K562 (cell line): ENCODE measurements at regions not wholly inside any gene's neighbourhood (a gene's known extent, or its start where the extent isn't known, plus 50 kb on each side); places are given as distances from the start of the nearest gene placed in this dataset.
"Not testable (repeated sequence)": the region's sequence is repeated elsewhere in the genome, so short reads cannot be mapped to it uniquely, and the experiment has no call there.

Source experiments
- ATAC-seq: fragments of 200-7000 bp; cut with Tn5 transposase; 3 replicates; pipeline ENCODE4 v1.9.1; 2020; ENCODE audit warnings: moderate library complexity
- BruUV-seq: library from RNA; stranded (reverse); fragments of 400-500 nt; replicated peaks from 2 replicates; lab custom pipeline; 2021; lab: Mats Ljungman, UMichigan
- CTCF ChIA-PET: fragments of 300-600 bp; formaldehyde crosslinking; extraction: SDS; loops from one replicate; lab custom pipeline; 2021; ENCODE audit warnings: low intra/inter-chr PET ratio; lab: Yijun Ruan, JAX
- POLR2A ChIA-PET: fragments of 300-600, 350-650 bp; sonication (Branson Sonifier 250); formaldehyde crosslinking; extraction: SDS; loops from one replicate; lab custom pipeline; 2021; ENCODE audit warnings: antibody characterized with exemption, inconsistent platforms; lab: Yijun Ruan, JAX
- DNase-seq, 4 experiments: peaks; one replicate each; pipeline versions ENCODE4 v3.0.0 to v3.0.0-alpha.2; 2011 to 2018; ENCODE audit warnings: low spot score in 3 of 4, mixed read lengths in 3 of 4; ENCODE audit errors: extremely low read depth in 1 of 4
- FAIRE-seq: peaks from 2 replicates; lab custom pipeline; 2011; peaks lifted over from hg19 to GRCh38; lab: Jason Lieb, UNC
- H2AFZ ChIP-seq: 2 replicates; pipeline ENCODE4 v1.6.0; 2011; ENCODE audit warnings: low read depth, low read length, control low read depth, inconsistent platforms
- H3K27ac ChIP-seq: fragments of 200-600 bp; 3 replicates; pipeline ENCODE4 v1.8.0; 2011; ENCODE audit warnings: low read depth, mild to moderate bottlenecking, control low read depth, inconsistent platforms, low read length, moderate library complexity, mixed read lengths; ENCODE audit errors: extremely low read depth
- H3K27me3 ChIP-seq, 2 experiments: fragments of 300-600 bp in 1 of 2; 2 replicates in 1 of 2; 3 replicates in 1 of 2; pipeline versions ENCODE4 v1.6.0 to v1.8.0; 2011; ENCODE audit warnings: inconsistent platforms in 2 of 2, low read length in 2 of 2, mild to moderate bottlenecking in 1 of 2, mixed read lengths in 1 of 2, moderate library complexity in 1 of 2; ENCODE audit not compliant: control insufficient read depth in 2 of 2, insufficient read depth in 2 of 2
- H3K36me3 ChIP-seq: fragments of 300-600 bp; 3 replicates; pipeline ENCODE4 v1.8.0; 2011; ENCODE audit warnings: mild to moderate bottlenecking, low read length, inconsistent platforms; ENCODE audit not compliant: control insufficient read depth, insufficient read depth
- H3K4me1 ChIP-seq, 2 experiments: fragments of 200-600 bp in 1 of 2; replicated peaks in 1 of 2; 2 replicates in 1 of 2; 3 replicates in 1 of 2; pipeline versions ENCODE4 v1.5.1 to v1.8.0; 2011; ENCODE audit warnings: inconsistent platforms in 2 of 2, low read length in 2 of 2, mild to moderate bottlenecking in 1 of 2, mixed read lengths in 1 of 2, moderate library complexity in 1 of 2; ENCODE audit not compliant: control insufficient read depth in 2 of 2, insufficient read depth in 2 of 2
- H3K4me2 ChIP-seq: 2 replicates; pipeline ENCODE4 v1.6.1; 2011; ENCODE audit warnings: low read length, control low read depth, inconsistent platforms, mixed read lengths; ENCODE audit not compliant: insufficient read depth
- H3K4me3 ChIP-seq: fragments of 200-600 bp; sonication (generic), shearing (Covaris generic); 2 replicates; pipeline ENCODE4 v1.5.1; 2016; ENCODE audit warnings: control low read depth, inconsistent platforms
- H3K79me2 ChIP-seq: fragments of 200-600 bp; 3 replicates; pipeline ENCODE4 v1.8.0; 2011; ENCODE audit warnings: low read length, inconsistent platforms; ENCODE audit not compliant: control insufficient read depth, insufficient read depth
- H3K9ac ChIP-seq, 2 experiments: 2 replicates each; pipeline versions ENCODE4 v1.6.0 to v1.6.1; 2011; ENCODE audit warnings: low read depth in 2 of 2, low read length in 2 of 2, control low read depth in 1 of 2, inconsistent platforms in 1 of 2, mild to moderate bottlenecking in 1 of 2, mixed read lengths in 1 of 2; ENCODE audit not compliant: insufficient read depth in 1 of 2
- H3K9me1 ChIP-seq: one replicate; pipeline ENCODE4 v1.6.0; 2011; ENCODE audit warnings: inconsistent platforms, mild to moderate bottlenecking, low read length, moderate library complexity; ENCODE audit not compliant: control insufficient read depth, insufficient read depth
- H3K9me3 ChIP-seq: replicated peaks from 2 replicates; pipeline ENCODE4 v1.5.1; 2011; ENCODE audit warnings: low read depth, low read length, inconsistent platforms; ENCODE audit not compliant: control insufficient read depth, insufficient read depth
- H4K20me1 ChIP-seq: replicated peaks from 2 replicates; pipeline ENCODE4 v1.6.1; 2011; ENCODE audit warnings: low read length, inconsistent platforms, mixed read lengths; ENCODE audit not compliant: control insufficient read depth, insufficient read depth
- WGBS: fragments of 100-300 bp; shearing (Covaris generic); methylation state at CpG from one replicate; pipeline ENCODE4 v1.1.6; 2016; ENCODE audit warnings: low coverage, mixed read lengths; ENCODE audit not compliant: insufficient coverage; ENCODE audit errors: missing lambda C conversion rate; 5-methylcytosine and 5-hydroxymethylcytosine counted together
- in situ Hi-C: fragments of 300-500 bp; cut with MboI; formaldehyde crosslinking; loops from 4 replicates; pipeline ENCODE4 v1.15.0; 2018; ENCODE audit warnings: inconsistent platforms, mixed read lengths
- intact Hi-C: fragments of 100-400 bp; cut with micrococcal nuclease; formaldehyde crosslinking; loops from 2 replicates; pipeline ENCODE4 v1.14.2; 2022

- H3K9ac ChIP-seq, CTCF ChIA-PET, H3K27me3 ChIP-seq, H3K4me2 ChIP-seq, H3K9me1 ChIP-seq, H2AFZ ChIP-seq, ATAC-seq, H3K79me2 ChIP-seq, H3K9me3 ChIP-seq, BruUV-seq, H3K27ac ChIP-seq, H3K36me3 ChIP-seq, H3K4me1 ChIP-seq, H3K4me3 ChIP-seq, POLR2A ChIA-PET, FAIRE-seq, H4K20me1 ChIP-seq, intact Hi-C loops, DNase-seq: not testable (repeated sequence)
- in situ Hi-C loops, result loop anchor here (25.0 kb wide), 1 partner anchor 186 kb away; no protein-coding TSS in a partner anchor
- WGBS, result no CpG with 5 or more reads among the region's 19 CpGs
Measured at GRCh38 chr17:22398446-22398845, 706.1 kb downstream of the KCNJ18 start.

- H3K9me1 ChIP-seq, H3K9ac ChIP-seq, H3K9me3 ChIP-seq, H3K79me2 ChIP-seq, POLR2A ChIA-PET, H4K20me1 ChIP-seq, DNase-seq, H3K27me3 ChIP-seq, intact Hi-C loops, FAIRE-seq, H3K4me3 ChIP-seq, H3K4me1 ChIP-seq, CTCF ChIA-PET, H3K4me2 ChIP-seq, H2AFZ ChIP-seq, ATAC-seq, H3K36me3 ChIP-seq, H3K27ac ChIP-seq, BruUV-seq: not testable (repeated sequence)
- no CpG with 5 or more reads among the region's 40 CpGs for WGBS
- in situ Hi-C loops, result loop anchor here (25.0 kb wide), 1 partner anchor 187 kb away; no protein-coding TSS in a partner anchor
Measured at GRCh38 chr17:22399037-22399436, 706.7 kb downstream of the KCNJ18 start.

GRCh38 chr17:22405080-22405479, 712.8 kb downstream of the KCNJ18 start:
- H3K36me3 ChIP-seq, H3K4me2 ChIP-seq, H3K79me2 ChIP-seq, H3K4me1 ChIP-seq, H3K27ac ChIP-seq, H3K27me3 ChIP-seq, DNase-seq, H3K9me1 ChIP-seq, H4K20me1 ChIP-seq, FAIRE-seq, POLR2A ChIA-PET, ATAC-seq, BruUV-seq, intact Hi-C loops, in situ Hi-C loops, H2AFZ ChIP-seq, H3K4me3 ChIP-seq, H3K9me3 ChIP-seq, CTCF ChIA-PET, H3K9ac ChIP-seq: not testable (repeated sequence)
- WGBS, result no CpG with 5 or more reads among the region's 39 CpGs
